Chondrocyte (in vitro differentiated cells): ENCODE measurements at regions not wholly inside any gene's neighbourhood (a gene's known extent, or its start where the extent isn't known, plus 50 kb on each side); places are given as distances from the start of the nearest gene placed in this dataset.
"Not testable (repeated sequence)": the region's sequence is repeated elsewhere in the genome, so short reads cannot be mapped to it uniquely, and the experiment has no call there.

Experiments used
- DNase-seq: peaks from one replicate; pipeline ENCODE4 v3.0.0; 2021; ENCODE audit warnings: mixed read lengths, low spot score
- H3K27ac Mint-ChIP-seq: one replicate; pipeline ENCODE4 v1.8.0; 2021; ENCODE audit warnings: mild to moderate bottlenecking, moderate library complexity, mixed read lengths; ENCODE audit not compliant: unreplicated experiment
- H3K27me3 Mint-ChIP-seq: 2 replicates; pipeline ENCODE4 v1.8.0; 2021; ENCODE audit warnings: low read depth, mixed read lengths
- H3K36me3 Mint-ChIP-seq: 2 replicates; pipeline ENCODE4 v1.8.0; 2021; ENCODE audit warnings: low read depth, mixed read lengths
- H3K4me1 Mint-ChIP-seq: 2 replicates; pipeline ENCODE4 v1.8.0; 2021; ENCODE audit warnings: low read depth, mild to moderate bottlenecking, mixed read lengths
- H3K4me3 Mint-ChIP-seq: one replicate; pipeline ENCODE4 v1.8.0; 2021; ENCODE audit warnings: mild to moderate bottlenecking, moderate library complexity, mixed read lengths; ENCODE audit not compliant: unreplicated experiment
- H3K9me3 Mint-ChIP-seq: 2 replicates; pipeline ENCODE4 v1.8.0; 2021; ENCODE audit warnings: low read depth, mixed read lengths
- TF ChIP-seq, protein P1 (sequence below): fragments of 200-600 bp; sonication (generic); IDR thresholded peaks from 2 replicates; pipeline ENCODE4 v1.5.0; 2021; ENCODE audit warnings: antibody characterized with exemption, mild to moderate bottlenecking, moderate library complexity

DNA sequence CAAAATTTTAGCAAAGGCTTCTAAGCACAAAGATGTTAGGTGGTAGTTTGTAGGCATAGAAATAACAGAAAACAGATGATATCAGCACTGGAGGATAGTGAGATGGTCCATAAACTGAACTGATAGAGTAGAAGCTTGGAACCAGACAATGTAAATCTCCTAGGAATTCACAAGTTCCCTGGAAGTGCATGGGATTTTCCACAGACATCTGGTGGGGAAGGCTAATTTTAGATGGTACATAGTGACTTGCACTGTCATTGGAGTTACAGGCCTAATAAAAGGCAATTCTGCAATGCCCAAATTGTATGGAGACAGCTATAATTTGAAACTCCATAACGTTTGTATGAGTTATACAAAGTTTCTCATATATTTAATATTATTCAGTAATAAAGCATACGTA, 653.0 kb upstream of the MEF2C start:
- TF ChIP-seq, protein P1, sequence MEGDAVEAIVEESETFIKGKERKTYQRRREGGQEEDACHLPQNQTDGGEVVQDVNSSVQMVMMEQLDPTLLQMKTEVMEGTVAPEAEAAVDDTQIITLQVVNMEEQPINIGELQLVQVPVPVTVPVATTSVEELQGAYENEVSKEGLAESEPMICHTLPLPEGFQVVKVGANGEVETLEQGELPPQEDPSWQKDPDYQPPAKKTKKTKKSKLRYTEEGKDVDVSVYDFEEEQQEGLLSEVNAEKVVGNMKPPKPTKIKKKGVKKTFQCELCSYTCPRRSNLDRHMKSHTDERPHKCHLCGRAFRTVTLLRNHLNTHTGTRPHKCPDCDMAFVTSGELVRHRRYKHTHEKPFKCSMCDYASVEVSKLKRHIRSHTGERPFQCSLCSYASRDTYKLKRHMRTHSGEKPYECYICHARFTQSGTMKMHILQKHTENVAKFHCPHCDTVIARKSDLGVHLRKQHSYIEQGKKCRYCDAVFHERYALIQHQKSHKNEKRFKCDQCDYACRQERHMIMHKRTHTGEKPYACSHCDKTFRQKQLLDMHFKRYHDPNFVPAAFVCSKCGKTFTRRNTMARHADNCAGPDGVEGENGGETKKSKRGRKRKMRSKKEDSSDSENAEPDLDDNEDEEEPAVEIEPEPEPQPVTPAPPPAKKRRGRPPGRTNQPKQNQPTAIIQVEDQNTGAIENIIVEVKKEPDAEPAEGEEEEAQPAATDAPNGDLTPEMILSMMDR, result no peak
- Mint-ChIP-seq H3K27ac (no peak overlapping the region), H3K36me3 (no peaks in the 10 kb centered on the region), H3K4me1 (peaks cover 10% of the 10 kb centered on the region), H3K4me3 (no peak overlapping the region), H3K27me3 (no peaks in the 10 kb centered on the region), H3K9me3 (no peaks in the 10 kb centered on the region)
- no peak for DNase-seq

DNA sequence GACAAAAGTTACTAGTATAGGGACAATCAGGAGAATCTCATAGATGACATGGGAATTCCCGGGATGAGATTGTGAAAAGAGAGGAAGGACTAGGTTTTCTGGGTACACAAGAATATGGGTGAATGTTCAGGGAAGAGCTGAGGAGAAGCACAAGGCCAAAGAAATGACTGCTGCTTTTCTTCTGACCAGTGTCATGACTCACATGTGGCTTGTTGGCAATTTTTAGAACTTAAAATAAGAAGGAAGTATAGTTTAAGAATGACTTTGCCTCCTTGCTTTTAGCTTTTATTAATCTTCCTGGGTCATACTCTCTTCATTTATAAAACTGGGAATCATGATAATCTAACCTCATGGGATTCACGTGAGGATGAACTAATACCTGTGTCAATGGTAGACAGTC, 652.4 kb upstream of the MEF2C start:
- H3K4me1 Mint-ChIP-seq, result peaks cover 10% of the 10 kb centered on the region
- H3K27me3 Mint-ChIP-seq, result no peaks in the 10 kb centered on the region
- no peaks in the 10 kb centered on the region for H3K9me3 Mint-ChIP-seq
- no peak overlapping the region for H3K4me3 Mint-ChIP-seq
- no peaks in the 10 kb centered on the region for H3K36me3 Mint-ChIP-seq
- H3K27ac Mint-ChIP-seq, result no peak overlapping the region
- TF ChIP-seq, protein P1, result no peak
- DNase-seq, result no peak

- H3K36me3 Mint-ChIP-seq, result no peaks in the 10 kb centered on the region
- H3K9me3 Mint-ChIP-seq, result no peaks in the 10 kb centered on the region
- TF ChIP-seq, protein P1, result no peak
- no peak for DNase-seq
- H3K4me3 Mint-ChIP-seq, result no peak overlapping the region
- H3K4me1 Mint-ChIP-seq, result peaks cover 10% of the 10 kb centered on the region
- no peak overlapping the region for H3K27ac Mint-ChIP-seq
- no peaks in the 10 kb centered on the region for H3K27me3 Mint-ChIP-seq
These were observed 651.3 kb upstream of the MEF2C start for GRCh38 chr5:89534331-89534730.

GRCh38 chr5:89524785-89525184, 641.8 kb upstream of the MEF2C start:
- Mint-ChIP-seq H3K27me3 (no peaks in the 10 kb centered on the region), H3K27ac (no peak overlapping the region), H3K4me3 (no peak overlapping the region), H3K4me1 (no peaks in the 10 kb centered on the region), H3K36me3 (peaks cover 4% of the 10 kb centered on the region), H3K9me3 (peaks cover 22% of the 10 kb centered on the region)
- DNase-seq, result no peak
- TF ChIP-seq, protein P1, result no peak

- not testable (repeated sequence) for H3K27me3 Mint-ChIP-seq, H3K27ac Mint-ChIP-seq, H3K4me3 Mint-ChIP-seq, H3K36me3 Mint-ChIP-seq, DNase-seq, H3K4me1 Mint-ChIP-seq
- H3K9me3 Mint-ChIP-seq, result peaks cover 22% of the 10 kb centered on the region
These were observed 640.9 kb upstream of the MEF2C start for GRCh38 chr5:89523867-89524266.

- Mint-ChIP-seq H3K27ac (no peak overlapping the region), H3K4me1 (no peaks in the 10 kb centered on the region), H3K4me3 (no peak overlapping the region), H3K27me3 (no peaks in the 10 kb centered on the region), H3K36me3 (no peaks in the 10 kb centered on the region), H3K9me3 (peaks cover 8% of the 10 kb centered on the region)
- no peak for DNase-seq
- TF ChIP-seq, protein P1, result no peak
These were observed 637.8 kb upstream of the MEF2C start for GRCh38 chr5:89520771-89521170.
